Sigmoid colon (tissue), 6 donors: ENCODE measurements at regions not wholly inside any gene's neighbourhood (a gene's known extent, or its start where the extent isn't known, plus 50 kb on each side); places are given as distances from the start of the nearest gene placed in this dataset.

Experiments
- DNase-seq: peaks from one replicate; pipeline ENCODE4 v3.0.0-alpha.2; 2019
- H3K27ac ChIP-seq, 4 donors: fragments of 200-600 bp; sonication (generic); one replicate each; pipeline ENCODE4 v1.5.1; 2016 to 2019; ENCODE audit warnings: mild to moderate bottlenecking in 1 of 4
- H3K27me3 ChIP-seq, 3 donors: fragments of 200-600 bp; sonication (generic); one replicate each; pipeline ENCODE4 v1.5.1; 2019; ENCODE audit warnings: mild to moderate bottlenecking in 1 of 3
- H3K36me3 ChIP-seq, 4 donors: fragments of 200-600 bp; sonication (generic); one replicate each; pipeline ENCODE4 v1.5.1; 2016 to 2019
- H3K4me1 ChIP-seq, 4 donors: fragments of 200-600 bp; sonication (generic); one replicate each; pipeline ENCODE4 v1.5.1; 2017 to 2019
- H3K4me3 ChIP-seq, 4 donors: fragments of 200-600 bp; sonication (generic); one replicate each; pipeline ENCODE4 v1.5.1; 2017 to 2019; ENCODE audit warnings: mild to moderate bottlenecking in 2 of 4, moderate library complexity in 1 of 4
- H3K9me3 ChIP-seq, 4 donors: fragments of 200-600 bp in 3 of 4; sonication (generic) in 3 of 4; one replicate each; pipeline versions ENCODE4 v1.5.1 to v1.6.1; 2013 to 2019
- EP300 ChIP-seq, 4 donors: sonication (generic); formaldehyde crosslinking; IDR thresholded peaks; one replicate each; pipeline ENCODE4 v1.6.1; 2017; ENCODE audit warnings: antibody characterized with exemption in 4 of 4
- POLR2A ChIP-seq, 2 donors: fragments of 450-650 bp; IDR thresholded peaks; one replicate each; pipeline ENCODE4 v1.6.1; 2016; ENCODE audit warnings: antibody characterized with exemption in 2 of 2, mild to moderate bottlenecking in 2 of 2, moderate library complexity in 2 of 2
- POLR2AphosphoS5 ChIP-seq, 4 donors: sonication (generic); formaldehyde crosslinking; IDR thresholded peaks; one replicate each; pipeline ENCODE4 v1.6.1; 2017; ENCODE audit warnings: antibody characterized with exemption in 4 of 4
- WGBS, 2 donors: extraction: QIAGEN DNeasy Blood & Tissue Kit; methylation state at CpG; one replicate each; pipeline ENCODE4 v1.1.7; 2013; 5-methylcytosine and 5-hydroxymethylcytosine counted together
- intact Hi-C: fragments of 100-400 bp; cut with DNase I; formaldehyde crosslinking; loops from one replicate; pipeline ENCODE4 v1.15.1; 2023
- TF ChIP-seq, protein P1 (sequence below), 4 experiments: fragments of 450-650 bp in 3 of 4; fragments of 200-600 bp in 1 of 4; IDR thresholded peaks; one replicate each; pipeline ENCODE4 v1.5.1; 2016 to 2019; ENCODE audit warnings: antibody characterized with exemption in 4 of 4, mild to moderate bottlenecking in 3 of 4, moderate library complexity in 2 of 4
- donor health status: healthy with polysubstance abuse.
- donor health status: healthy.

GRCh38 chr3:18127174-18127858, 297.8 kb downstream of the SATB1 start:
- intact Hi-C loops = no loop called here
- 52 to 72% methylated on average over 3 of the region's 3 CpGs for whole genome bisulfite sequencing, 2 donors
- Histone ChIP-seq H3K27ac (no peak overlapping the region), H3K9me3 (no peaks in the 10 kb centered on the region), H3K36me3 (no peaks in the 10 kb centered on the region), H3K27me3 (no peaks in the 10 kb centered on the region), H3K4me1 (no peaks in the 10 kb centered on the region), H3K4me3 (no peak overlapping the region)
- TF ChIP-seq, protein P1, sequence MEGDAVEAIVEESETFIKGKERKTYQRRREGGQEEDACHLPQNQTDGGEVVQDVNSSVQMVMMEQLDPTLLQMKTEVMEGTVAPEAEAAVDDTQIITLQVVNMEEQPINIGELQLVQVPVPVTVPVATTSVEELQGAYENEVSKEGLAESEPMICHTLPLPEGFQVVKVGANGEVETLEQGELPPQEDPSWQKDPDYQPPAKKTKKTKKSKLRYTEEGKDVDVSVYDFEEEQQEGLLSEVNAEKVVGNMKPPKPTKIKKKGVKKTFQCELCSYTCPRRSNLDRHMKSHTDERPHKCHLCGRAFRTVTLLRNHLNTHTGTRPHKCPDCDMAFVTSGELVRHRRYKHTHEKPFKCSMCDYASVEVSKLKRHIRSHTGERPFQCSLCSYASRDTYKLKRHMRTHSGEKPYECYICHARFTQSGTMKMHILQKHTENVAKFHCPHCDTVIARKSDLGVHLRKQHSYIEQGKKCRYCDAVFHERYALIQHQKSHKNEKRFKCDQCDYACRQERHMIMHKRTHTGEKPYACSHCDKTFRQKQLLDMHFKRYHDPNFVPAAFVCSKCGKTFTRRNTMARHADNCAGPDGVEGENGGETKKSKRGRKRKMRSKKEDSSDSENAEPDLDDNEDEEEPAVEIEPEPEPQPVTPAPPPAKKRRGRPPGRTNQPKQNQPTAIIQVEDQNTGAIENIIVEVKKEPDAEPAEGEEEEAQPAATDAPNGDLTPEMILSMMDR (IDR thresholded peaks at IDR 0.05) = no peak
- no peak for TF ChIP-seq EP300 (IDR thresholded peaks at IDR 0.05)
- no peak for TF ChIP-seq POLR2AphosphoS5 (IDR thresholded peaks at IDR 0.05)
- no peak for TF ChIP-seq POLR2A (IDR thresholded peaks at IDR 0.05)
- no peak for DNase-seq

DNA sequence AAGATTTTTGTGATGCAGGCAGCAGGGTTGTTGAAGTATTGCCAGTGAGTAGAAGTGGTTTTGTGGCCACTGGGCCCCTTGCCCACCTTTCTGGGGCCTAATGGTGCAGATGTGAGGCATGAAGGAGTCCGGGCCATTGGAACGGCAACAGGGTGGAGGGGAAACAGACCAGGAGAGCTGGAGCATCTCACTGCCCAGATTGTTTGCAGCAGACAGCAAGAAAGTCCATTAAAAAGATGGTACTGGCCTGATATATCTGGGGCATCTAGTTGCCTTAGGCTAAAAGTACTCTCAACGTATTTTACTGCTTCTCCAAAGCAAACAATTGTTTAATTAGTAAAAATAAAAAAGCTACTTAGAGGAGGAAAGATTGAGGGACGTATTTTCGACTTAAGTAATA, 298.4 kb downstream of the SATB1 start:
- Histone ChIP-seq H3K4me3 (no peak overlapping the region), H3K27ac (no peak overlapping the region), H3K4me1 (no peaks in the 10 kb centered on the region), H3K27me3 (no peaks in the 10 kb centered on the region), H3K36me3 (no peaks in the 10 kb centered on the region), H3K9me3 (no peaks in the 10 kb centered on the region)
- 77 to 83% methylated on average over 5 of the region's 5 CpGs for WGBS, 2 donors
- no peak for TF ChIP-seq POLR2AphosphoS5 (IDR thresholded peaks at IDR 0.05)
- TF ChIP-seq, protein P1 (IDR thresholded peaks at IDR 0.05) = no peak
- TF ChIP-seq POLR2A (IDR thresholded peaks at IDR 0.05) = no peak
- no peak for TF ChIP-seq EP300 (IDR thresholded peaks at IDR 0.05)
- no peak for DNase-seq
- intact Hi-C loops = no loop called here

GRCh38 chr3:18124501-18124900, 300.6 kb downstream of the SATB1 start:
- H3K4me3 ChIP-seq = no peak overlapping the region
- H3K9me3 ChIP-seq = no peaks in the 10 kb centered on the region
- TF ChIP-seq POLR2AphosphoS5 (IDR thresholded peaks at IDR 0.05) (no peak), POLR2A (IDR thresholded peaks at IDR 0.05) (no peak), EP300 (IDR thresholded peaks at IDR 0.05) (no peak)
- TF ChIP-seq, protein P1 (IDR thresholded peaks at IDR 0.05) = no peak
- H3K27me3 ChIP-seq = no peaks in the 10 kb centered on the region
- H3K36me3 ChIP-seq = no peaks in the 10 kb centered on the region
- H3K4me1 ChIP-seq = no peaks in the 10 kb centered on the region
- no peak for DNase-seq
- WGBS, 2 donors = 89% methylated on average over 5 of the region's 5 CpGs
- no peak overlapping the region for H3K27ac ChIP-seq
- intact Hi-C loops = no loop called here

GRCh38 chr3:18122264-18122663, 302.9 kb downstream of the SATB1 start:
- Histone ChIP-seq H3K27ac (no peak overlapping the region), H3K36me3 (no peaks in the 10 kb centered on the region), H3K4me1 (no peaks in the 10 kb centered on the region), H3K9me3 (no peaks in the 10 kb centered on the region), H3K27me3 (no peaks in the 10 kb centered on the region), H3K4me3 (no peak overlapping the region)
- no peak for TF ChIP-seq POLR2AphosphoS5 (IDR thresholded peaks at IDR 0.05)
- no peak for TF ChIP-seq EP300 (IDR thresholded peaks at IDR 0.05)
- no peak for TF ChIP-seq POLR2A (IDR thresholded peaks at IDR 0.05)
- TF ChIP-seq, protein P1 (IDR thresholded peaks at IDR 0.05) = no peak
- no peak for DNase-seq
- intact Hi-C loops = no loop called here
- 87 to 91% methylated on average over 2 of the region's 2 CpGs for WGBS, 2 donors

DNA sequence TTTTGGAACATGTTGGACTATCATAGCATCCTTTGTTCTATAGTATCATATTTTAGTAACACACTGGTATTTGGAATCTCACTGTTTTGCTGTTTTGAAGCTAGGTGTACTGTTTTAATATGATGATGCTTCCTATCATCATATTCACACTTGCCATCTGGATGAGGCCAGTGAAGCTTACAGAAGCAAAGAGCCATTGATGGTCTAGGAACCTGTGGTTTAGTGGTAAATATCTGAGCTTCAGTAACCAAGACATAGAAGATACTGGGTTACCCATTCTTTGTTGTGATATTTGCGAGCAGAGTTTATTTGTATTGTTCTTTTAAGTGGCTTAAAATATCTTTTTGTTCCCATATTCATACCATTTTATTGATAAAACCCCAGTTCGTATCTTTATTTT, 304.1 kb downstream of the SATB1 start:
- Histone ChIP-seq H3K27me3 (no peaks in the 10 kb centered on the region), H3K4me1 (no peaks in the 10 kb centered on the region), H3K27ac (no peak overlapping the region), H3K36me3 (no peaks in the 10 kb centered on the region), H3K9me3 (no peaks in the 10 kb centered on the region), H3K4me3 (no peak overlapping the region)
- TF ChIP-seq, protein P1 (IDR thresholded peaks at IDR 0.05) = no peak
- TF ChIP-seq EP300 (IDR thresholded peaks at IDR 0.05) = no peak
- intact Hi-C loops = no loop called here
- 82 to 89% methylated on average over 2 of the region's 2 CpGs for WGBS, 2 donors
- DNase-seq = no peak
